A673 (cell line): ENCODE measurements at regions not wholly inside any gene's neighbourhood (a gene's known extent, or its start where the extent isn't known, plus 50 kb on each side); places are given as distances from the start of the nearest gene placed in this dataset.

Experiments used
- EZH2 ChIP-seq: fragments of 200-600 bp; sonication (generic); IDR thresholded peaks from 2 replicates; pipeline ENCODE4 v1.6.1; 2017; ENCODE audit warnings: borderline replicate concordance, low read depth, mild to moderate bottlenecking, mixed read lengths, antibody characterized with exemption, low read length; ENCODE audit not compliant: poor library complexity, severe bottlenecking
- TF ChIP-seq, protein P1 (sequence below): fragments of 300-800, 200-600 bp; sonication (generic); conservative IDR thresholded peaks from 2 replicates; pipeline ENCODE4 v1.5.1; 2017; ENCODE audit warnings: low read depth, mild to moderate bottlenecking, antibody characterized with exemption, low read length, moderate library complexity, mixed read lengths

DNA sequence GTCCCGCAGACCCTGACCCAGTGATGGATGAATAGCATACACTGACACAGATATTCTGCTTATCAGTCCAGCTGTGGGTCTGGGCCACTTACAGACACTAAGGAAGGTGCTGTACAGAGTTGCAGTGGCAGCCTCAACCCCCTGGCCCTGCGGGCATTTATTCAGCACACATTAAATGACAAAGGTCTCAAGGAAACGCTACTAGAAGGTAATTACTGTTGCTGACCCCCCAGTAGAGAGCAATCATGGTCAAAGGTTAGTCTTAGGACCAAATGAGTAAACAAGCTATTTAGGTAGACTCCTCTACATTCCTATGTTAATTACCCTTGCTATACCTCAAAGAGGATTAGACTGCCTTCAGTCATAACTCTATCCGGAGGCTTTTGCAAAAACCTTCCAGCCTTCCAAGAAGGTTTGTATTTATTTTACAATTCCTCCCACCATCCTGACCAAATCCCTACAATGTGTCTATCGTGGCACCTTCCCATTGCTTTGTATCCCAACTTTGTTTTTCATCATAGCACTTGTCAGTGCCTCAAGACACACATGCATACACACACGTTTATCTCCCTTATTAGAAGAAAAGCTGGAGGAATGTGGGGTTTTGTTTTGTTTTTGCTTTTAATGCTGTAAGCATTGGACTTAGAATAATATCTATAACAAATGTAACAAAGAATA lies 227.9 kb downstream of the PYDC2 start:
- TF ChIP-seq, protein P1, sequence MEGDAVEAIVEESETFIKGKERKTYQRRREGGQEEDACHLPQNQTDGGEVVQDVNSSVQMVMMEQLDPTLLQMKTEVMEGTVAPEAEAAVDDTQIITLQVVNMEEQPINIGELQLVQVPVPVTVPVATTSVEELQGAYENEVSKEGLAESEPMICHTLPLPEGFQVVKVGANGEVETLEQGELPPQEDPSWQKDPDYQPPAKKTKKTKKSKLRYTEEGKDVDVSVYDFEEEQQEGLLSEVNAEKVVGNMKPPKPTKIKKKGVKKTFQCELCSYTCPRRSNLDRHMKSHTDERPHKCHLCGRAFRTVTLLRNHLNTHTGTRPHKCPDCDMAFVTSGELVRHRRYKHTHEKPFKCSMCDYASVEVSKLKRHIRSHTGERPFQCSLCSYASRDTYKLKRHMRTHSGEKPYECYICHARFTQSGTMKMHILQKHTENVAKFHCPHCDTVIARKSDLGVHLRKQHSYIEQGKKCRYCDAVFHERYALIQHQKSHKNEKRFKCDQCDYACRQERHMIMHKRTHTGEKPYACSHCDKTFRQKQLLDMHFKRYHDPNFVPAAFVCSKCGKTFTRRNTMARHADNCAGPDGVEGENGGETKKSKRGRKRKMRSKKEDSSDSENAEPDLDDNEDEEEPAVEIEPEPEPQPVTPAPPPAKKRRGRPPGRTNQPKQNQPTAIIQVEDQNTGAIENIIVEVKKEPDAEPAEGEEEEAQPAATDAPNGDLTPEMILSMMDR: no peak
- no peak for TF ChIP-seq EZH2
